ENCODE measurements at regions not wholly inside any gene's neighbourhood (a gene's known extent, or its start where the extent isn't known, plus 50 kb on each side); places are given as distances from the start of the nearest gene placed in this dataset.

DNA sequence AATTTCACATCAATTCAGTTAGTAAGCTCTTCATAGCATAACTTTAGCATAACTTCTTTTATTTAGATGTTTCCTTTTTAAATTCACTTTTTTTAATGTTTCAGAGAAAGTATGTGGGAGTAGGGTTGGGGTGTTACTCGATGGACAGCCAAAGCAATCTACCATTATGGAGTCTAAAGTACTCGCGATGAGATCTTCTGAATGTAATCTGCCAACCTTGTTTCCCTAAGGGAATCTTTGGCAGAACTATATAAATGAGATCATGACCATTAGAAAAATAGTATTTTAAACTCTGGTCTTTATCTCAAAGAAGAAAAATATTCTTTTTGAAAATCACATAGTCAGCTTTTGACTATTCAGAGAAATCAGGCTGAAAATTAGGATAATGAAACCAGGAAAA, 103.9 kb downstream of the BBS10 start:
- no peaks in the 10 kb centered on the region for H3K4me1 Mint-ChIP-seq
- no peaks in the 10 kb centered on the region for H3K36me3 Mint-ChIP-seq
- H3K27me3 Mint-ChIP-seq, result peaks cover 4% of the 10 kb centered on the region
- H3K9me3 Mint-ChIP-seq, result no peaks in the 10 kb centered on the region
- no peak overlapping the region for H3K27ac Mint-ChIP-seq
- H3K4me3 Mint-ChIP-seq, result no peak overlapping the region

DNA sequence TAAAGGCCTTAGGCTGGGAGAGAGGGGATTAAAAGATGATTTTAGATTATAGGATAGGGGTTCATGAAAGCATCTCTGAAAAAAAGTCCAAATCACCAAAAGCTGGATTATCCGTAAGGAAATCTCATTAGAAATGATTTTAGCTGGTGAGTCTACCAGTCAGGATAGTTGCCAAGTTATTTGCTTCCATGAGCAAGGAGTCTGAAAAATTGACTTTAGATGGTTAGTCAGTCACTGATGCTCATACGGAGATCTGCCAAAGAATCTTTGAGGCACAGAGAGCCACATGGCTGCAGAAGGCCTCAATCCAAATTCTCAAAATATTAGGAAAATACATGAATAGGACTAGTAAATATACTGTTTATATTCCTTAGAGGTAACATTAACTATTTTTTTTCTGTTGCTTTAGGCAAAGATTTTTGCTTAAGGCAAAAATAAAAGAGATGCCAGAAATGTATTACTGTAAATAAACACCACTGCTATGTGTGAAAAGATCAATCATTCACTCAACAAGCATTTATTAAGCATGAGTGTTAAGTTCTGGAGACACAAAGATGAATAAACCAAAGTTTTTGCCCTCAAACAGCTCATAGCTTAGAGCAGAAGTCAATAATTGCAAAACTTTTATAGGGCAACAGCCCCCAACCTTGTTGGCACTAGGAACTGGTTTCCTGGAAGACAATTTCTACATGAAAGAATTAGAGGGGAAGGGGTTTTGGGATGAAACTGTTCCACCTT, 105.2 kb downstream of the BBS10 start:
- Mint-ChIP-seq H3K9me3 (no peaks in the 10 kb centered on the region), H3K36me3 (no peaks in the 10 kb centered on the region), H3K27me3 (peaks cover 2% of the 10 kb centered on the region), H3K4me3 (no peak overlapping the region), H3K4me1 (no peaks in the 10 kb centered on the region), H3K27ac (no peak overlapping the region)

DNA sequence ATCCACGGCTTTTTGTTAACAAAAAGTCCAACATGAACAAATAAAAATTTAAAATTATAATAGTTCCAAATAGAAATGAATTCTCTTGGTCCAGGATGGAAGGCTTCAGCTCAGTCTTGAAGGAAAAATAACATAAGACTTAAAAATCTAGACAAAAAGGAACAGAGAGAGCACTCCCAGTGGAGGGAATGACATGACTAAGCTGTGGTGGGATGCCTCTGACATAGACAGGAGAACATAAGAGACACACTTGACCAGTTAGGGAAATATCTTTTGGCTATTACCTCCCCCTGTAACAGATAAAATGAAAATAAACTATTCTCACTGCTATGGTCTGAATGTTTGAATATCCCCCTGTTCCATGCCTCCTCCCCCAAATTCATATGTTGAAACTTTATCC, 106.8 kb downstream of the BBS10 start:
- Mint-ChIP-seq H3K27ac (no peak overlapping the region), H3K4me3 (no peak overlapping the region), H3K36me3 (no peaks in the 10 kb centered on the region), H3K4me1 (no peaks in the 10 kb centered on the region), H3K27me3 (peaks cover 2% of the 10 kb centered on the region), H3K9me3 (no peaks in the 10 kb centered on the region)

DNA sequence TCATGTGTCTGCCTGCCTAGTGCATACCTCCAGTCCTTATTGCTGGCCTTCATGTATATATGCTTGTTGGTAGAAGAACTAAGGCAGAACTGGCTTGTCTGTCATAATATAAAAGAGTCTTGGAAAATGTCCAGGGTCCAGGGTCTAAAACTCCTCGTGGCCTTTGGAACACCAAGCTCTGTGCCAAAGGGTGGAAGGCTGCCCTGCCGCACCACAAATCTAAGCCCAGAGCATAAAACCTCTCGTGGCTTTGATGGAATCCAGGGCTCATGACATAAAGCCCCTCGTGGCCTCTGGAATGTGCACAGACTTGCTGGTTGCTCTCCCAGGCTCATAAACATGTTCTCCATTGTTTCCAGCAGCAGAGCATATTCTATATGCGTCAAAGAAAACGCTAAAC, 107.9 kb downstream of the BBS10 start:
- Mint-ChIP-seq H3K27me3 (peaks cover 2% of the 10 kb centered on the region), H3K4me1 (no peaks in the 10 kb centered on the region), H3K27ac (no peak overlapping the region), H3K9me3 (no peaks in the 10 kb centered on the region), H3K36me3 (no peaks in the 10 kb centered on the region), H3K4me3 (no peak overlapping the region)

DNA sequence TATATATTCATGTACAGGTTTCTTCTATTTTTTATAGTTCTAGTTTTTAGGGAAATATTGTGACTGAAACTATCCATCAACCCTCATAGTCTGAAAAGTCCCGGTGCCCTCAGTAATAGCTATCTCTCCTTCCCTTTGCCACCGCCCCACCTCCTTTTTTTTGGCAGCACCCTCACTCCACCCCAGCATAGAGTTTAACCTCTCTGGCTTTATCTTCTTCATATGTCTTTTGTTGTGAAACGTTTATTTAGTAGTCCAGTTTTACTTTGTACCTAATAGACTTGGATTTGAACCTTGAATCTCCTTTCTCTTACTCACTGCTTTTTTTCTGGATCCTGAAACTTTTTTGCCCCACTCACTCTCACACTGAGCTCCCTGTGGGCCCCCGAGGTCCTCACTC, 109.5 kb downstream of the BBS10 start:
- Mint-ChIP-seq H3K9me3 (no peaks in the 10 kb centered on the region), H3K27me3 (no peaks in the 10 kb centered on the region), H3K4me1 (no peaks in the 10 kb centered on the region), H3K4me3 (no peak overlapping the region), H3K27ac (peak overlapping the region; percentile 60), H3K36me3 (no peaks in the 10 kb centered on the region)

DNA sequence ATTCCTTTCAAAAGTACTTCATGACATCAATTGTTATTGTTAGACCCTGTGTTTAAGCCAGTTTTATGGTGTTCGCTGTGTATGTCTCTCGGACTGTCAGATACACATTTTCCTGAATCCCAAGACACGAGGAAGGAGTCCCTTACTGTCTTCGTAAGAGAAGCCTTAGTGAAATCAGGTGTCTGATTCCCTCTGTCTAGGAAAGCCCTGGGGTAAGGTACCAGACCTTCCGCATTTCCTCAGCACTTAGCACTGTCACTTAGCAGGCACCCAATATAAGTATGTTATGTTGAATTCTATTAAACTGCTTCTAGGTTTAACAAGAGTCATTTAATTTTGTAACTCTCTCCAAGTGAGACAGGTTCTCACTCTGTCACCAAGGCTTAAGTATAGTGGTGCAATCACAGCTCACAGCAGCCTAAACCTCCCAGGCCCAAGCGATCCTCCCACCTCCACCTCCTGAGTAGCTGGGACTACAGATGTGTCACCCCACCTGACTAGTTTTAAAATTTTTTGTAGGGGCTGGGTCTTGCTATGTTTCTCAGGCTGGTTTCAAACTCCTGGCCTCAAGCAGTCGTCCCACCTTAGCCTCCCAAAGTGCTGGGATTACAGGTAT, 111.0 kb downstream of the BBS10 start:
- Mint-ChIP-seq H3K4me1 (no peaks in the 10 kb centered on the region), H3K27me3 (no peaks in the 10 kb centered on the region), H3K27ac (no peak overlapping the region), H3K36me3 (no peaks in the 10 kb centered on the region), H3K4me3 (no peak overlapping the region), H3K9me3 (no peaks in the 10 kb centered on the region)

DNA sequence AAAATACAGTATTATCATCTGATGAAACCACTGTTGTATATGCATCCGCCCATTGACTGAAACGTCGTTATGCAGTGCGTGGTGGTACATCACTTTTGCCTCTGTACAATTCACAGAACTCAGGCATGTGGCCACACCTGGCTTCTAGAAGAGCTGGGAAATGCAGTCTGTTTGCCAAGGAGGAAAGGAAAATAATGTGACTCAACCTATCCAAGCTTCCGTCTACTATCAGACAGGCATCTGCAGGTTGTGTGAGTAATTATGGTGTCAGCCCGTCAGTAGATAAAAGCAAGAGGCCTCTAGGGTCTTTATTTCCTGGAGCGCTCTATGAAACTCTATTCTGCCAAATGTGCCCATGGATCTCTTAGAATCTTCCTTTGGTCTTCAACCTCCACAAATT, 111.6 kb downstream of the BBS10 start:
- H3K27ac Mint-ChIP-seq, result no peak overlapping the region
- no peaks in the 10 kb centered on the region for H3K4me1 Mint-ChIP-seq
- no peaks in the 10 kb centered on the region for H3K36me3 Mint-ChIP-seq
- no peaks in the 10 kb centered on the region for H3K9me3 Mint-ChIP-seq
- H3K4me3 Mint-ChIP-seq, result no peak overlapping the region
- no peaks in the 10 kb centered on the region for H3K27me3 Mint-ChIP-seq

DNA sequence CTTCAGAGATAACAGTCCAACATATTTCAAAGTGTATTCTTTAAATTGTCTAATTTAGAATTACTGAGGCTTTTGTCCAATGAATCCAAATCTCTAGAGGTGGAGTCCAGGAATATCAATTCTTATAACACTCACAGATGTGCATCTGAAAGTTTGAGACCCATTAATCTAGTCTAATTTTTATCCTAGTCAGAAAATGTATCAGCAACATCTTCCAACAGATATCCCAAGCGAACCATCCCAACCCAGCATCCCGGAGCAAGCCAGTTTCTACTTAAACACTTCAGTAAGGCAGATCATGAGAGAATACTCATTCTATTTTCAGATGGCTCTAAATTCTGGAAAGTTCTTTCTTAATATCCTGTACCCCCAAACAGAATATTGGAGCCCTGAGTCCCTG, 113.5 kb downstream of the BBS10 start:
- H3K27ac Mint-ChIP-seq, result no peak overlapping the region
- H3K36me3 Mint-ChIP-seq, result no peaks in the 10 kb centered on the region
- H3K27me3 Mint-ChIP-seq, result peaks cover 4% of the 10 kb centered on the region
- no peaks in the 10 kb centered on the region for H3K9me3 Mint-ChIP-seq
- H3K4me3 Mint-ChIP-seq, result no peak overlapping the region
- no peaks in the 10 kb centered on the region for H3K4me1 Mint-ChIP-seq

DNA sequence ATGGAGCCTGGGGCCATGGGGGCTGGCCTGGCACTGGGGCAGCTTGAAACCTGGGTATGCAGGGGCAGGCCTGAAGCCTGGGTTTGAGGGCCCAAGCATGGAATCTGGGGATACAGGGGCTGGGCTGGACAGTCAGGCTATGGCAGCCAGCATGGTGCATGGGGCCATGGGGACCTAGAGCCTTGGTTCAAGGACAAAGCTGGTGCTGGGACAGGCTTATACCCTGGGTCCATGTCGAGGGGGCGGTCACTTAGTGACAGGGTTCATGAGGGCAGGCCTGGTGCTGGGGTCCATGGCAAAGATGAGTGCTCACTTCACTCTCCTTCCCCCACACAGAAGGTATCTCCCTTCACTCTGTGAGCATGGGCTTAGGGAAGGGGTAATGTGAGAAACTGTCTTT, 116.2 kb downstream of the BBS10 start:
- Mint-ChIP-seq H3K4me3 (no peak overlapping the region), H3K36me3 (no peaks in the 10 kb centered on the region), H3K9me3 (no peaks in the 10 kb centered on the region)

DNA sequence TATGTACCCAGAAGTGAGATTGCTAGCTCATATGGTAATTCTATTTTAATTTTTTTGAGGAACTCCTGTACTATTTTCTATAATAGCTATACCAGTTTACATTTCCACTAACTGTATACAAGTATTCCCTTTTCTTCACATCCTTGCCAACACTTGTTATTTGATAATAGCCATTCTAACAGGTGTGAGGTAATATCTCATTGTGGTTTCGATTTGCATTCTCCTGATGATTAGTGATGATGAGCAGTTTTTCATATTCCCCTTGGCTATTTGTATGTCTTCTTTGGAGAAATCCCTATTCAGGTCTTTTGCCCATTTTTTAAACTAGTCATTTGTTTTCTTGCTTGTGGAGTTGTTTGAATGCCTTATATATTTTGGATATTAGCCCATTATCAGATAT, 121.3 kb downstream of the BBS10 start:
- no peaks in the 10 kb centered on the region for H3K9me3 Mint-ChIP-seq
- no peaks in the 10 kb centered on the region for H3K36me3 Mint-ChIP-seq
- peaks cover 9% of the 10 kb centered on the region for H3K27me3 Mint-ChIP-seq
- no peak overlapping the region for H3K27ac Mint-ChIP-seq
- no peaks in the 10 kb centered on the region for H3K4me1 Mint-ChIP-seq
- no peak overlapping the region for H3K4me3 Mint-ChIP-seq

More for the DNA sequence above, 116.2 kb downstream of the BBS10 start:
- Mint-ChIP-seq H3K4me1 (no peaks in the 10 kb centered on the region), H3K27me3 (peaks cover 7% of the 10 kb centered on the region), H3K27ac (no peak overlapping the region)

DNA sequence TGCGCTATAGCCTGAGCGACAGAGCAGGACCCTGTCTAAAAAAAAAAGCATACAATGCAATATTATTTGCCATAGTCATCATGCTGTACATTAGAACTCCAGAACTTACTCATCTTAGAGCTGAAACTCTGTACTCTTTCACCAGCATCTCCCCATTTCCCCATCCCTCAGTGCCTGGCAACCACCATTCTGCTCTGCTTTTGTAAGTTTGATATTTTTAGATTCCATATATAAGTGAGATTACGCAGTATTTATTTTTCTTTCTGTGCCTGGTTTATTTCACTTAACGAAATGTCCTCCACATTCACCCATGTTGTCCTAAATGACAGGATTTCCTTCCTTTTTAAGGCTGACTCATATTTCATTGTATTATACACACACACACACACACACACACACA, 121.8 kb downstream of the BBS10 start:
- Mint-ChIP-seq H3K27me3 (peaks cover 9% of the 10 kb centered on the region), H3K27ac (no peak overlapping the region), H3K4me1 (no peaks in the 10 kb centered on the region), H3K36me3 (no peaks in the 10 kb centered on the region), H3K9me3 (no peaks in the 10 kb centered on the region), H3K4me3 (no peak overlapping the region)

DNA sequence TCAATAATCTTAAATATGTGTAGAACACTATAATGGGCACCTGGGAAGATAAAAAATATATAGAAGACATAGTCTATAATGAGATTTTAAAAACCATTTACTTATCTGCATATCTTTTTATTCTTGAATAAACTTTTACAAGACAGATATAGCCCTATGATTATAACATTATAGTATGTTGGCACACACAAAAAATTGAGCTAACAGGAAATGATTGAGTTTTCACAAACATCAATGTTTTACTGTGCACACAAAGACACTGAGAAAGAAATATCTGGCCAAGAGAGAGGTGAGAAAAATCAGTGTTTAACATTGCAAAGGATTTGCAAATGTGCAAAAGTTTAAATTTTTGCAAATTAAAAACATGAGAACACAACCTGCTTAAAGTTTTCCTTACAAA, 124.3 kb downstream of the BBS10 start:
- no peaks in the 10 kb centered on the region for H3K36me3 Mint-ChIP-seq
- no peak overlapping the region for H3K27ac Mint-ChIP-seq
- H3K4me1 Mint-ChIP-seq, result no peaks in the 10 kb centered on the region
- no peak overlapping the region for H3K4me3 Mint-ChIP-seq
- no peaks in the 10 kb centered on the region for H3K9me3 Mint-ChIP-seq
- H3K27me3 Mint-ChIP-seq, result peaks cover 4% of the 10 kb centered on the region

DNA sequence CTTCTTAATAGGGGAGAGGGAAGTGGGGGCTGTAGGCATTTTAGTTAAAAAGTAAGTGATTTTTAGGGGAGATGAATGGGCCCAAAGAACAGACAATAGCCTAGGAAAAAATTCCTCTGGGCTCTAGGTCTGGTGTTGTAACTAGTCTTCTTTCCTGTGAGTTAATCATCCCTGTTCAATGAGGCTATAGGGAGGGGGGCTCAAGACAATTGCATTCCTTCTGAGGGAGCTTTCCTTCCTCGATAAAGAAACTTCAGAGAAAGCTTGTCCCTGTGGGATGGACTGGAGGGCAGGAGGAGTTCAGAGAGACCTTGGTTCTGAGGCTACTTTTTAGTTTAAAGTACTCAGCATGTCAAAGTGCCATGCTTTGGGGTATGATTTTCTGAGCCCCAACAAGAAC, 127.2 kb downstream of the BBS10 start:
- no peaks in the 10 kb centered on the region for H3K36me3 Mint-ChIP-seq
- peaks cover 4% of the 10 kb centered on the region for H3K27me3 Mint-ChIP-seq
- H3K9me3 Mint-ChIP-seq, result no peaks in the 10 kb centered on the region
- no peaks in the 10 kb centered on the region for H3K4me1 Mint-ChIP-seq
- no peak overlapping the region for H3K27ac Mint-ChIP-seq
- no peak overlapping the region for H3K4me3 Mint-ChIP-seq

DNA sequence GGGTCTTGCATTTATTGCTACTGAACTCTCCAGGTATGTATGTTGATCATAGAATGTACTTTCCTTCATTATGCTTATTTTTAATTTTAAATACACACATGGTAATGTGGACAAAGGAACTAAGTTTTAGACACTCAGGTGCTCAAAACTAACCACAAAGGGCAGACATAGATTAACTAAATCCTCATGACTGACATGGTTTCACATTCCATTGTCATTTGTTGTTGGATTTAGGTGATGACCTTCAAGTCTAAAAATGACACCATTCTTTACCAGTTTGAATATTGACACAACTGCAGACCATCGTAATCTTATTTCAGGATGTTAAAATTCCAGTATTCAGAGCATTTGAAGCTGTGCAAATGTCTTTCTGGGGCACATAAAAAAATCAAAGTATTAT, 128.4 kb downstream of the BBS10 start:
- Mint-ChIP-seq H3K4me3 (no peak overlapping the region), H3K27me3 (peaks cover 4% of the 10 kb centered on the region), H3K36me3 (no peaks in the 10 kb centered on the region), H3K4me1 (no peaks in the 10 kb centered on the region), H3K27ac (no peak overlapping the region), H3K9me3 (no peaks in the 10 kb centered on the region)

DNA sequence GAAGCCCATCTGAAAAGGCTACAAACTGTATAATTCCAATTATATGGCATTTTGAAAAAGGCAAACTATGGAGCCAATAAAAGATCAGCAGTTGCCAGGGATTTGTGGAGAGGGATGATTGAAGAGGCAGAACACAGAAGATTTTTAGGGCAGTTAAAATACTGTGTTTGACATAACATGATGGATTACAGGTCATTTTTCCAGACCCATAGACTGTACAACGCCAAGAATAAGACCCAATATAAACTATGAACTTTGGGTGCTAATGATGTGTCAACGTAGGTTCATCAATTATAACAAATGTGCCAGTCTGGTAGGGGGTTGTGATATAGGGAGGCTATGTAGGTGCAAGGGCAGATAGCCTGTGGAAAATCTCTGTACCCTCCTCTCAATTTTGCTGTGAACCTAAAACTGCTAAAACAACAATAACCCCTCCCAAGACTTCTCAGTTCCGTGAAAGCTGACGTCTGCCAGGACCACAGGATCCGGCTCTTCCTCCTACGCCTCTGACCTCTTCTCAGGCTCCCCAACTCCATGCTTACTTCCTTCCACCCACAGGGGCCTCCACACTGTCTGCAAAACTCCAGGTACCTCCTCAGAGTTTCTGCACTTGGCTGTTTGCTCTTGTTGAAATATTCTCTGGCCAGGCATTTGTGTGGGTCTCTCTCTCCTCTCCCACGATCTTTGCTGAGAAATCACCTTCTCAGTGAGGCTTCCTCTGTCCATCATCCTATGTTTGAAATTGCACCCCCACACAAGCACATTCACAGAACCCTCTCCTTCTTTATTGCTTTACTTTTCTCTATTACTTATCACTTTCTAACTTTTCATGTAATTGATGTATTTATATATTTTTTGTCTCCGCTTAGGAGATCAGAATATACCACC, 131.4 kb downstream of the BBS10 start:
- H3K27me3 Mint-ChIP-seq, result peaks cover 2% of the 10 kb centered on the region
- no peaks in the 10 kb centered on the region for H3K4me1 Mint-ChIP-seq
- no peaks in the 10 kb centered on the region for H3K9me3 Mint-ChIP-seq
- H3K27ac Mint-ChIP-seq, result peak overlapping the region; percentile 4
- no peak overlapping the region for H3K4me3 Mint-ChIP-seq
- H3K36me3 Mint-ChIP-seq, result no peaks in the 10 kb centered on the region

DNA sequence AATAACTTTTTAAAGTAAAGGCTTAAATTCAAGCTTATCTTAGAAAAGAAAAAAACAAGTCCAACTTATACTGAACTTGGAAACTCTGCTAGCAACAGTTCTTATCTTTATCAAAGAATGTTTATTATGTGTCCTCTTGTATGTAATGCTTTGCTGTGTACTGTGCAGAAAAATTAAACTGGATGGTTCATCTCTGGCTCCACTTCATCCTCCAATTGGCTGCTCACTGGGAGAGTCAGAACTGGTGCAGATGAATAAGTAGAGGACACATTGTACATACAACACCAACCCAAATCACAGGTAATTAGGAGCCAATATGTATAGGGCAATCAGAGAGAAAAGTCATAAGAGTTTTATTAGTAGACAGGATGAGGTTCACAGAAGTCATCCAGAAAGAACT, 123.6 kb upstream of the NAP1L1 start:
- H3K36me3 Mint-ChIP-seq, result no peaks in the 10 kb centered on the region
- peaks cover 11% of the 10 kb centered on the region for H3K27me3 Mint-ChIP-seq
- no peak overlapping the region for H3K27ac Mint-ChIP-seq

More for the DNA sequence above, 123.6 kb upstream of the NAP1L1 start:
- H3K4me1 Mint-ChIP-seq, result no peaks in the 10 kb centered on the region
- no peaks in the 10 kb centered on the region for H3K9me3 Mint-ChIP-seq
- H3K4me3 Mint-ChIP-seq, result no peak overlapping the region

Data from activated naive CD4-positive, alpha-beta T cell treated with anti-CD3 and anti-CD28 coated beads, Interleukin-2, amount 50 U/mL, for 24 hours (primary cell).